Common myeloid progenitor, CD34-positive (primary cell): ENCODE measurements at regions not wholly inside any gene's neighbourhood (a gene's known extent, or its start where the extent isn't known, plus 50 kb on each side); places are given as distances from the start of the nearest gene placed in this dataset.
"Not testable (repeated sequence)": the region's sequence is repeated elsewhere in the genome, so short reads cannot be mapped to it uniquely, and the experiment has no call there.

Experiments
- CTCF ChIA-PET: fragments of 350-600 bp; sonication (Branson Sonifier 250); formaldehyde crosslinking; loops from one replicate; lab custom pipeline; 2021; ENCODE audit warnings: antibody characterized with exemption; lab: Charles Lee
- POLR2A ChIA-PET: fragments of 350-600 bp; sonication (Branson Sonifier 250); formaldehyde crosslinking; loops from one replicate; lab custom pipeline; 2021; ENCODE audit warnings: antibody characterized with exemption; lab: Charles Lee
- DNase-seq, 3 donors: peaks; one replicate each; pipeline versions ENCODE4 v3.0.0 to v3.0.0-alpha.2; 2013
- H3K27ac ChIP-seq, 2 experiments: 1 replicate in 1 of 2; 2 replicates in 1 of 2; pipeline ENCODE4 v1.7.0; 2013; ENCODE audit warnings: inconsistent platforms in 2 of 2, low read length in 2 of 2, mild to moderate bottlenecking in 2 of 2, low read depth in 1 of 2, moderate library complexity in 1 of 2; ENCODE audit not compliant: severe bottlenecking in 2 of 2, insufficient read depth in 1 of 2, poor library complexity in 1 of 2
- H3K27me3 ChIP-seq, 5 experiments: replicated peaks in 2 of 5; 1 replicate in 3 of 5; 2 replicates in 2 of 5; pipeline versions ENCODE4 v1.6.1 to v1.7.0; 2013; ENCODE audit warnings: low read length in 4 of 5, mild to moderate bottlenecking in 2 of 5, moderate library complexity in 2 of 5, inconsistent platforms in 1 of 5; ENCODE audit not compliant: insufficient read depth in 5 of 5, control insufficient read depth in 4 of 5
- H3K36me3 ChIP-seq, 4 experiments: 1 replicate in 2 of 4; 2 replicates in 2 of 4; pipeline versions ENCODE4 v1.6.1 to v1.7.0; 2013; ENCODE audit warnings: low read length in 3 of 4, control low read depth in 1 of 4, mild to moderate bottlenecking in 1 of 4; ENCODE audit not compliant: control insufficient read depth in 4 of 4, insufficient read depth in 4 of 4
- H3K4me1 ChIP-seq, 4 experiments: 1 replicate in 3 of 4; 2 replicates in 1 of 4; pipeline versions ENCODE4 v1.6.1 to v1.7.1; 2013; ENCODE audit warnings: low read length in 3 of 4, mild to moderate bottlenecking in 3 of 4, control low read depth in 1 of 4, inconsistent platforms in 1 of 4, moderate library complexity in 1 of 4; ENCODE audit not compliant: control insufficient read depth in 4 of 4, insufficient read depth in 4 of 4; ENCODE audit errors: control extremely low read depth in 1 of 4
- H3K4me3 ChIP-seq, 7 experiments: 1 replicate in 4 of 7; 2 replicates in 3 of 7; pipeline versions ENCODE4 v1.5.1 to v1.7.0; 2013; ENCODE audit warnings: mild to moderate bottlenecking in 7 of 7, low read length in 6 of 7, moderate library complexity in 6 of 7, inconsistent platforms in 2 of 7, low read depth in 2 of 7, control low read depth in 1 of 7; ENCODE audit not compliant: insufficient read depth in 4 of 7, control insufficient read depth in 1 of 7; ENCODE audit errors: extremely low read depth in 1 of 7
- H3K9me3 ChIP-seq, 5 experiments: 1 replicate in 4 of 5; 2 replicates in 1 of 5; pipeline versions ENCODE4 v1.6.1 to v1.7.1; 2013; ENCODE audit warnings: low read length in 4 of 5, mild to moderate bottlenecking in 2 of 5, inconsistent platforms in 1 of 5, low read depth in 1 of 5, moderate library complexity in 1 of 5; ENCODE audit not compliant: control insufficient read depth in 4 of 5, insufficient read depth in 2 of 5; ENCODE audit errors: control extremely low read depth in 1 of 5
- WGBS: methylation state at CpG from one replicate; pipeline ENCODE4 v1.1.5; 2013; ENCODE audit not compliant: insufficient coverage; 5-methylcytosine and 5-hydroxymethylcytosine counted together

- Histone ChIP-seq H3K9me3 (peaks cover 0 to 8% (median 5%) of the 10 kb centered on the region in 5 experiments), H3K36me3 (no peaks in the 10 kb centered on the region), H3K4me3 (no peak overlapping the region), H3K27ac (no peak overlapping the region), H3K4me1 (no peaks in the 10 kb centered on the region), H3K27me3 (no peaks in the 10 kb centered on the region)
- ChIA-PET POLR2A (no interaction called here), CTCF (interaction anchor here (1.2 kb wide), 1 partner anchor 167 kb away, joined by 6 read pairs; no protein-coding TSS in a partner anchor)
- DNase-seq, result no peak
- WGBS, result 97% methylated on average over 4 of the region's 4 CpGs
Observed at GRCh38 chr10:71092812-71093401, 119.5 kb upstream of the UNC5B start.

DNA sequence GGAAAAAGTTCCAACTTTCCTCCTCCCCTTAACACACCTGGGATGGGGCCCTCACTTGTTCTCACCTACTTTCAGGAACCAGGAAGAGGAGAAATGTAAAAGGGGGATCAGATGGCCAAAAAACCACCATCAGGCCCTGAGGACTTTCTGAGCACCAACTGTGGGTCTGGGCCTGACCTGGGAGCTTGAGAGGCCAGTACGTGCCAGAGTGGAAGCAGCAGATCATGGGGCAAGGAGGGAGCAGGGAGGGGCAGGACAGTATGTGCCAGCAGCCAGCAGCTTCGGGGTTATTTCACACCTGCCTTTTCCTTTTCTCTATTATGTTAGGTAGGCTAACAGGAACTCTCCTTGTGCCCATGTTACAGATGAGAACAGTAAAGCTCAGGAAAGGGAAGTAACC, 118.8 kb upstream of the UNC5B start:
- no peak for DNase-seq
- no peaks in the 10 kb centered on the region for H3K4me1 ChIP-seq
- H3K9me3 ChIP-seq, result peaks cover 0 to 10% (median 5%) of the 10 kb centered on the region in 5 experiments
- no peaks in the 10 kb centered on the region for H3K36me3 ChIP-seq
- no peak overlapping the region for H3K4me3 ChIP-seq
- CTCF ChIA-PET, result interaction anchor here (1.2 kb wide), 1 partner anchor 168 kb away, joined by 6 read pairs; no protein-coding TSS in a partner anchor
- no peaks in the 10 kb centered on the region for H3K27me3 ChIP-seq
- POLR2A ChIA-PET, result no interaction called here
- no peak overlapping the region for H3K27ac ChIP-seq
- WGBS, result 100% methylated on average over 2 of the region's 2 CpGs

GRCh38 chr10:71094712-71095390, 117.5 kb upstream of the UNC5B start:
- H3K4me1 ChIP-seq, result no peaks in the 10 kb centered on the region
- no peak overlapping the region for H3K27ac ChIP-seq
- H3K36me3 ChIP-seq, result no peaks in the 10 kb centered on the region
- ChIA-PET CTCF (no interaction called here), POLR2A (no interaction called here)
- H3K27me3 ChIP-seq, result no peaks in the 10 kb centered on the region
- H3K9me3 ChIP-seq, result peaks cover 0 to 11% (median 5%) of the 10 kb centered on the region in 5 experiments
- 92% methylated on average over 2 of the region's 4 CpGs for WGBS
- no peak overlapping the region for H3K4me3 ChIP-seq
- DNase-seq, result no peak

DNA sequence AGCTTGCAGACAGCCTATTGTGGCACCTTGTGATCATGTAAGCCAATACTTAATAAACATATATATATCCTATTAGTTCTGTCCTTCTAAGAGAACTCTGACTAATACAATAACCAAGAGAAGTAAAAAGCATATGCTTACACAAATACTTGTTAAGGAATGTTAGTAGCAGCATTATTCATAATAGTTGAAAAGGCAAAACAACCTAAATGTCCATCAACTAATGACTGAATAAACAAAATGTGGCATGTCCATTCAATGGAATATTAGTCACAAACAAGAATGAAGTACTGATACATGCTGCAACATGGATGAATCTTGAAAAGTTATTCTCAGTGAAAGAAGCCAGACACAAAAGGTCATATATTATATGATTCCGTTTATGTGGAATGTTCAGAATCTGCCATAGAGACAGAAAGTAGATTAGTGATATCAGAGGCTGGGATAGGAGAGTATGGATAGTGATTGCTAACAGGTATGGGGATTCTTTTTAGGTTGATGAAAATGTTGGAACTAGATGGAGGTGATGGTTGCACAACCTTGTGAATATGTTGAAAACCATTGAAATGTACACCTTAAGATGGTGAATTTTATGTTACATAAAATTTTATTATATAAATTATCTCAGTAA, 112.5 kb upstream of the UNC5B start:
- no peaks in the 10 kb centered on the region for H3K27me3 ChIP-seq
- ChIA-PET POLR2A (no interaction called here), CTCF (no interaction called here)
- H3K4me3 ChIP-seq, result no peak overlapping the region
- peaks cover 0 to 6% (median 0%) of the 10 kb centered on the region in 5 experiments for H3K9me3 ChIP-seq
- no peak for DNase-seq
- no peaks in the 10 kb centered on the region for H3K36me3 ChIP-seq
- no peaks in the 10 kb centered on the region for H3K4me1 ChIP-seq
- no peak overlapping the region for H3K27ac ChIP-seq
- WGBS, result 100% methylated on average over 1 of the region's 1 CpG

DNA sequence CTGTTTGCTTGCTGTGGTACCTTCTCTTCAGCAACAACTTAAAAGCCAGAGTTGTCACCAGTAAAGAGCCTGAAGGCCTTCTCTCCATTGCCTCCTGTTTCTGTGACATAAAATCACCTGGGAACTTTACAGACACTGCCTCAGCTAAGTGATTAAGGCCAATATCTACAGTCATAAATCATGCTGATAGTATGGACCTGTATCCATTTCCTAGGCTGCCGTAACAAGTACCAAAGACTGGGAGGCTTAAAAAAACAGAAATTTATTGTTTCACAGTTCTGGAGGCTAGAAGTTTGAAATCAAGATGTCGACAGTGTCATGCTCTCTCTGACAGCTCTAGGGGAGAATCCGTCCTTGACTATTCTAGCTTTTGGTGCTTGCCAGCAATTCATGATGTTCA, 108.4 kb upstream of the UNC5B start:
- ChIA-PET POLR2A (no interaction called here), CTCF (interaction anchor here (0.7 to 0.9 kb wide), 2 partner anchors 17 to 524 kb away, joined by 3 read pairs; no protein-coding TSS in a partner anchor)
- Histone ChIP-seq H3K9me3 (peaks cover 0 to 14% (median 0%) of the 10 kb centered on the region in 5 experiments), H3K4me3 (no peak overlapping the region), H3K27ac (no peak overlapping the region), H3K27me3 (no peaks in the 10 kb centered on the region), H3K36me3 (no peaks in the 10 kb centered on the region), H3K4me1 (peaks cover 0 to 3% (median 0%) of the 10 kb centered on the region in 4 experiments)
- DNase-seq, result no peak
- 94% methylated on average over 3 of the region's 3 CpGs for WGBS

- WGBS, result 34% methylated on average over 3 of the region's 4 CpGs
- H3K4me3 ChIP-seq, H3K4me1 ChIP-seq, H3K27ac ChIP-seq, CTCF ChIA-PET, POLR2A ChIA-PET, H3K36me3 ChIP-seq, H3K27me3 ChIP-seq: not testable (repeated sequence)
- peaks cover 0 to 17% (median 0%) of the 10 kb centered on the region in 5 experiments for H3K9me3 ChIP-seq
- peak; percentile 78 to 95 (median 90) for DNase-seq
Observed at GRCh38 chr10:71106151-71106550, 106.2 kb upstream of the UNC5B start.

GRCh38 chr10:71107117-71107516, 105.3 kb upstream of the UNC5B start:
- POLR2A ChIA-PET, H3K27ac ChIP-seq, DNase-seq, CTCF ChIA-PET, H3K36me3 ChIP-seq, H3K4me1 ChIP-seq, H3K4me3 ChIP-seq, H3K27me3 ChIP-seq: not testable (repeated sequence)
- peaks cover 0 to 17% (median 3%) of the 10 kb centered on the region in 5 experiments for H3K9me3 ChIP-seq
- WGBS, result 100% methylated on average over 7 of the region's 7 CpGs
